PC-3 (cell line): ENCODE measurements at regions not wholly inside any gene's neighbourhood (a gene's known extent, or its start where the extent isn't known, plus 50 kb on each side); places are given as distances from the start of the nearest gene placed in this dataset.

Experiments used
- CTCF ChIP-seq: fragments of 300-600 bp; sonication (generic); conservative IDR thresholded peaks from 2 replicates; pipeline ENCODE4 v1.5.1; 2017; ENCODE audit warnings: antibody characterized with exemption, low read depth, mild to moderate bottlenecking, low read length
- EZH2phosphoT487 ChIP-seq: fragments of 300-600 bp; sonication (generic); IDR thresholded peaks from 2 replicates; pipeline ENCODE4 v1.6.1; 2018; ENCODE audit warnings: mild to moderate bottlenecking, antibody characterized with exemption, low read length, borderline replicate concordance

GRCh38 chr17:52709724-52710123 is 551.2 kb upstream of the CA10 start:
- TF ChIP-seq CTCF: no peak
- TF ChIP-seq EZH2phosphoT487: no peak
